ENCODE measurements at regions not wholly inside any gene's neighbourhood (a gene's known extent, or its start where the extent isn't known, plus 50 kb on each side); places are given as distances from the start of the nearest gene placed in this dataset.

DNA sequence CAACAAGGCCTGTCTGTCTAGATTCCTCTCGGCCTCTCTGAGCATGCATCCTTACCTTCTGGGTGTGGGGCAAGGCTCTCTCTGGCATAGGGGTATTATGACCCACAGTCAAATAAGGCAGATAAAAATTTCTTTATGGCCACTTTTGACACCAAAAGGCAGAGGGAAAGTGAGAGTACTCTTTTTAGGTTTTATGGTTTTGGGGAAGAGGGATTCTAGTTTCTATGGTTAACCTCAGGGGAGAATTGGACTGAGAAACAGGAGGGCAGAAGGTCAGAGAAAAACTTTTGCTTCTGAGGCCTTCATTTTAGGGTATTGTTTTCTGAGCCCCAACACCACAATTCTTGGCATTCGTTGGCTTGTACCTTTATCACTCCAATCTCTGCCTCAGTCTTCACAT lies 70.0 kb upstream of the CCDC54 start:
- DNase-seq = no peak

DNA sequence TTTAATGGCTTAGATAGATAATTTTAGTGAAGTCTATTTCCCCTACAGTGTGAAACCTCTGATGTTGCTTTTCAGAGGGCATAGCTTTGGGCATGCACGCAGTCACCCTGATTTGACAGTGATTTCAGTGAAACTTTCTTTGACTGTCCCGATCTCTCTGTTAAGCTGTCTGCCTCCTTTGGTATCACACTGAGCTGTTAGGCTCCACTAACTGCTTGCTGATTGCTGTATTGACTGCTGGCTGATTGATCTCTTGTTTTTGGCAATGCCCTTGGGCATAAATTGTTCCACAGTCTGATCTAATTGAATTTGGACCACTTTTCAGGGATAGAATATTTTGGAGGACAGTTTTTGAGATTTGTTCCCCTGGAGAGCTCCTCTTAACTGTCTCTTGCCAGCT lies 68.5 kb upstream of the CCDC54 start:
- intact Hi-C loops (cut with DNase I, micrococcal nuclease) = no loop called here
- TF ChIP-seq CTCF (IDR thresholded peaks at IDR 0.05) = no peak
- no peak overlapping the region for H3K4me3 ChIP-seq
- no peaks in the 10 kb centered on the region for H3K36me3 ChIP-seq (ENCODE audit: low read depth)
- ATAC-seq (no peak), DNase-seq (no peak)
- no peaks in the 10 kb centered on the region for H3K9me3 ChIP-seq
- no peaks in the 10 kb centered on the region for H3K4me1 ChIP-seq (ENCODE audit: low read depth)

More for the DNA sequence above, 70.0 kb upstream of the CCDC54 start:
- intact Hi-C loops (cut with DNase I, micrococcal nuclease) = no loop called here
- no peaks in the 10 kb centered on the region for H3K9me3 ChIP-seq
- TF ChIP-seq CTCF (IDR thresholded peaks at IDR 0.05) = no peak
- ATAC-seq = no peak
- H3K4me3 ChIP-seq = no peak overlapping the region
- H3K36me3 ChIP-seq (ENCODE audit: low read depth) = no peaks in the 10 kb centered on the region
- no peaks in the 10 kb centered on the region for H3K4me1 ChIP-seq (ENCODE audit: low read depth)

- no peak for TF ChIP-seq CTCF (IDR thresholded peaks at IDR 0.05)
- H3K9me3 ChIP-seq = no peaks in the 10 kb centered on the region
- no peak for DNase-seq
- H3K4me1 ChIP-seq (ENCODE audit: low read depth) = no peaks in the 10 kb centered on the region
- H3K36me3 ChIP-seq (ENCODE audit: low read depth) = no peaks in the 10 kb centered on the region
- intact Hi-C loops (cut with DNase I, micrococcal nuclease) = no loop called here
- ATAC-seq = no peak
- H3K4me3 ChIP-seq = no peak overlapping the region
Measured at GRCh38 chr3:107309312-107309711, 67.9 kb upstream of the CCDC54 start.

DNA sequence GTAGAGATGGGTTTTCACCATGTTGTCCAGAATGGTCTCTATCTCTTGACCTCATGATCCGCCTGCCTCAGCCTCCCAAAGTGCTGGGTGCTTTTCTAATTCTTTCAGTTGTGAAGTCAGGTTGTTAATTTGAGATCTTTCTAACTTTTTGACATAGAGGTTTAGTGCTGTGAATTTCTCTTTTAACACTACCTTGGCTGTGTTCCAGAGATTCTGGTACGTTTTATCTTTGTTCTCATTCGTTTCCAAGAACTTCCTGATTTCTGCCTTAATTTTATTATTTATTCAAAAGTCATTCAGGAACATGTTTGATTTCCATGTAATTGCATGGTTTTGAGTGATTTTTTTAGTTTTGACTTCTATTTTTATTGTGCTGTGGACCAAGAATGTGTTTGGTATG lies 63.5 kb upstream of the CCDC54 start:
- no peak overlapping the region for H3K4me3 ChIP-seq
- no peaks in the 10 kb centered on the region for H3K9me3 ChIP-seq
- no peak for ATAC-seq
- no peak for DNase-seq
- no peaks in the 10 kb centered on the region for H3K36me3 ChIP-seq (ENCODE audit: low read depth)
- no peak for TF ChIP-seq CTCF (IDR thresholded peaks at IDR 0.05)
- H3K4me1 ChIP-seq (ENCODE audit: low read depth) = no peaks in the 10 kb centered on the region
- intact Hi-C loops (cut with DNase I, micrococcal nuclease) = no loop called here

DNA sequence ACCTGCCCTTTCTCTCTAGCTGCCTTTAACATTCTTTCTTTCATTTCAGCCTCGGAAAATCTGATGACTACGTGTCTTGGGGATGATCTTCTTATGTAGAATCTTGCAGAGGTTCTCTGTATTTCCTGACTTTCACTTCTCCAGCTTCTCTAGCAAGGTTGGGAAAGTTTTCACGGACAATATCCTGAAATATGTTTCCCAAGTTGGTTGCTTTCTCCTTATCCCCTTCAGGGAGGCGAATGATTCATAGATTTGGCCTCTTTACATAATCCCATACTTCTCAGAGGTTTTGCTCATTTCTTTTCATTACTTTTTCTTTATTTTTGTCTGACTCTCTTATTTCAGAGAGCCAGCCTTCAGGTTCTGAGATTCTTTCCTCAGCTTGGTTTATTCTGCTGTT lies 62.1 kb upstream of the CCDC54 start:
- no peaks in the 10 kb centered on the region for H3K36me3 ChIP-seq (ENCODE audit: low read depth)
- no peak overlapping the region for H3K4me3 ChIP-seq
- no peak for TF ChIP-seq CTCF (IDR thresholded peaks at IDR 0.05)
- ATAC-seq = no peak
- intact Hi-C loops (cut with DNase I, micrococcal nuclease) = no loop called here
- H3K4me1 ChIP-seq (ENCODE audit: low read depth) = no peaks in the 10 kb centered on the region
- no peaks in the 10 kb centered on the region for H3K9me3 ChIP-seq
- no peak for DNase-seq

DNA sequence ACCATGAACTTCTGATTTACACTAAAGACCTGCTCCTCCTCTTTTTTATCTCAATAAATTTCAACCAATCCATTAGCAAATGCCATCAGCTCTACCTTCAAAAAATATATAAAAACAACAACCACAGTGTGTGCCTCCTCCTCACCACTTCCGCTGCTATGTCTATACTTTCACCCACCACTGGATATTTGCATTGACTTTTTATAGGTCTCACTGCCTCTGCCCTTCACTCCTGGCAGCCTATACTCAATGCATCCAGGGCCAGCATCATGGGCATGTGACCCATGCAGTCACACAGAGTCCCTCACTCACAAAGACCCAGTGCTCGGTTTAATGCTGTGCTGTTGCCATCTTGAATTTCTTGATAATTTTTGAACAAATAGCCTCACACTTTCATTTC lies 53.5 kb upstream of the CCDC54 start:
- ATAC-seq = no peak
- Histone ChIP-seq H3K4me3 (no peak overlapping the region), H3K36me3 (ENCODE audit: low read depth) (no peaks in the 10 kb centered on the region), H3K9me3 (no peaks in the 10 kb centered on the region), H3K4me1 (ENCODE audit: low read depth) (no peaks in the 10 kb centered on the region)
- intact Hi-C loops (cut with DNase I, micrococcal nuclease) = no loop called here
- no peak for DNase-seq
- no peak for TF ChIP-seq CTCF (IDR thresholded peaks at IDR 0.05)

Data from mucosa of descending colon (tissue), 3 donors.